GM21717 (cell line): ENCODE measurements at regions not wholly inside any gene's neighbourhood (a gene's known extent, or its start where the extent isn't known, plus 50 kb on each side); places are given as distances from the start of the nearest gene placed in this dataset.
"Not testable (repeated sequence)": the region's sequence is repeated elsewhere in the genome, so short reads cannot be mapped to it uniquely, and the experiment has no call there.

ENCODE experiments used
- ATAC-seq: cut with Tn5 transposase; IDR thresholded peaks from one replicate; pipeline ENCODE4 v1.9.1; 2021; ENCODE audit warnings: mild to moderate bottlenecking, moderate library complexity; ENCODE audit not compliant: unreplicated experiment

DNA sequence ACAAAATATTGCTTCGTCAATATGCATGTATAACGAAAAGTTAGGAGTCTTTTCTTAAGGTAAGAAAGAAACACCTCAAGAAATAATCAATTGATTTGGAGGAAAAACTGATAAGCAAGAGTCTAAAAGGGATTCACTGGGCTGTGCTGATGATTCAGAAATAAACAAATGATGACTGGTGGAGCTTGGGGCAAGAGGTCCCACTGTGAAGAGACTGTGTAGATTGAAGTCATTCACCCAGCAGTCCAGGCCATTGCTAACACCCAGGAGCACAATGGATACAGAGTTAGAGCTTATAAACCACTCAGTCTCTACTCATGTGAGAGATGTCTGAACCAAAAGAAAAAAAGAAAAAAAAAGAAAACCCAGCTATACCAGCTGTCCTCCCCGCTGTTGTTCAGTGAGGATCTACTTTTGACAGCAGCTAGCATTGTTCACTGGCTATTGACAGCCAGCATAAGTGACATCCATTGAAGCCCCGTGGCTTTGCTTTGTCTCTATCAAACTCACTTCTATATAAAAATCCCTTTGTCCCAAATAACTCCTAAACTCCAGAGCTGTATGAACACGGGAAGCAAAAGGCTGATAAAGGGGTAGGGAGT, 255.5 kb downstream of the KCTD12 start:
- no peak for ATAC-seq

DNA sequence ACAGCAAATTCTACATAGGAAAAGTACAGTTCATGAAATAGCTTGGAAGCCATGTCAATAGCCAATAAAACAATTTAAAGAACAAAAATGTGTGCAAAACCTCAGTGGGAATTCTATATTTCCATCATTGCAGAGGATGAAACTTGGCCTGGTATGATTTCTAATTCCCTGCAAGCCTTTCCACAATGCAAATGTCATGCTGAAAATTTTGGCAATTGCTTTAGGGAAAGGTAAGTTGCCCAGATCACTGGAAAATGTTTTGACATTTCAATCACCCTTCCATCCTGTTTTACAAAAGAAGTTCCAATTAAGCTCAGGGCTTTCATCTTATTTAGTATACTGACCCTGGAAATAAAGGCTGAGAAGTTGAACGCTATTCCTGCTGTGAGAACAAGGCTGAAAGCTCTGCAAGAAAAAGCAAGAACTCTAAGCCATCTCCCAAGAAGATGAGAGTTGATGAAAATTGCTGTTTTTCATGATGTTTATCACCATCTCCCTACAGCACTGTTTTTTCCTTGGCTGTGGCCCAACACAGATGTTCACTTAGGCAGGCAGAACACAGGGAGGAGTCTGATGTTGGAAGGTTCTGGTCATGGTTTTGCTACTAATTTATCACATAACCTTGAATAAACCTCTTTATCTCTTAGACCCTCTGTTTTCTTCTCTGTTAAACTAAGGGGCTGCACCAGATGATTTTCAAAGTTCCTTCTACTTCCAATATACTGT, 263.7 kb downstream of the KCTD12 start:
- ATAC-seq = no peak

DNA sequence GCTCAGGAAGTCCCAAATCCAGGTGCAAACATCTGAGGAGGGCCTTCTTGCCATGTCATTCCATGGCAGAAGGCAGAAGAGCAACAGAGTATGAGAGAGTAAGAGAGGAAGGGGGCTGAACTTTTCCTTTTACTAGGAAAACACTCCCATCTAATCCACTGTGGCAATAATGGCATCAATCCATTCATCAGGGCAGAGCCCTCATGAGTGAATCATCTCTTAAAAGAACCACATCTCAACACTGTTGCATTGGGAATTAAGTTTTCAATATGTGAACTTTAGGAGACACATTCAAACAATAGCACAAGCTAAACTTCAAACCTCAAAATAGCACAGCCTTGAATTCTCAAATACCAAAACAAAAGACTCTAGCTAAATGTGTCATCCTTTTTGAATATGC, 264.5 kb downstream of the KCTD12 start:
- ATAC-seq = no peak

DNA sequence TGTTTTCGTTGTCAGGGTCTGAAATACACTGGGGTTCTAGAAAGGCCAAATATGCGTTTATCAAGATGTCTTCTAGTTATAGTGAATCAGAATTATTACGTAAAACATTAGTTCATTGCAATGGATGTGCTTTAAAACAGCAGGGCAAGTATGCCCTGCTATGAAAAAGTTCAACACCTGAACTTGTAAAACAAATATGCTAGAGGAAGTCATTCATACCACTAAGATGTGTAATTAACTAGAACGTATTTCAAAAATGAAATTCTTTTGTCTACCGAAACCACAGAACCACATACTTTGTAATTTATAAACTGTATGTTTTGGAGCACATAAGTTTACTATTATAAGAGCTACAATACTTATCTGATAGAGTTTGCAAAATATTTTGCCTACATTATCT, 266.2 kb downstream of the KCTD12 start:
- ATAC-seq = no peak

DNA sequence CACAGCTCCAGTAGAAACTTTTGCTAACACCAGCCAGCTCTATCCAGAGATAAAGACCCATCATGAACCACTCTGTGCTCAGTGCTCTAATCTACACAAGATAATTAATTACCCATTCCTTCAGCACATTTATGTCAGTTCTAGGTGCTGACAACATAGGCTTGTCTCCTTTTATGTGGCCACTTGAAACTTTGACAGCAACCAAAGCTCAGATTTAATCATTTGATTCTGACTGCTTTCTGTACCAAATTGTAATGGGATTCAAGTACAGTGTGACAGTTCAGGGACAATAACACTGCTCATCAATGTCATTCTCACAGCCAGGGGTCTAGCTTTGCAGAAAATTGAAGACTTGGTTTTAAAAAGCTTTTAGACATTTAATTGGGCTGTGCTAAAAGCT, 266.6 kb downstream of the KCTD12 start:
- ATAC-seq = no peak

DNA sequence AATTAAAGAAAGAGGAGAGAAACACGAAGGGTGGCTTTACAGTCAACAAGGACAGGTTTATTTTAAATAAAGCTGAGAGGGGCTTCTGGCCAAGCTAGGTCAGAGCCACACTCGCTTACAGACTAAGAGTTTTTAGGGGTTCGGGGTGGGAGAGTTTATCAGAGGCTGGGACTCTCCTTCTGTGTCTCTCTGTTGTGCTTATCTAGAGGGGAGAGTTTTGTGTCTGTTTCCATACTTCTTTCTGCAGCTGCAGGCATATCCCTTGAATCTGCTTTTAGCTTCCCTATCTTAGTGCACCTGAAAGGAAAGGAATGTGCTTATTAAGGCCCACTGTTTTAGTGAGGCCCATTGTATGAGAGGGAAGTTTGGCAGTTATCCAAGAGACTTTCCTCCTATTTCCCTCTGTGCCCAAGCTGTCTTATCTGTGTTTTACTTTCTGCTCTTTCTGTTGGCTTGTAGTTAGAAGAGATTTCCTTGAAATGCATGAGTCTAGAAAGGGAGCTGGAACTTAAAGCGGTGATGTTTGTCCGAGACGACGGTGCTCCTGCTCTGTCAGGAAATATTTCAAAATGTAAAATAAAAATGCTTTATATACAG, 275.3 kb downstream of the KCTD12 start:
- no peak for ATAC-seq

DNA sequence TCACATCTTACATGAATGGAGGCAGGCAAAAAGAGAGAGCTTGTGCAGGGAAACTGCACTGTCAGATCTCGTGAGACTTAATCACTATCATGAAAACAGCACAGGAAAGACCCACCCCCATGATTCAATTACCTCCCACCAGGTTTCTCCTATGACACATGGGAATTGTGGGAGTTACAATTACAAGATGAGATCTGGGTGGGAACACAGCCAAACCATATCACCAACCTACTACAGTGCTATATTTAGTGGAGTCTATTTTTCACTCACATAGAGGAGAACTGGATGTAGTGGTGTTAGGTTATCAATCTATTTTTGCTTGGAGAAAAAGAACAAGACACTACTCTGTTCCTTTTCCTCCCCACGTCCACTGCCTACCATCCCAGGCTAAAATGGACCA, 276.6 kb downstream of the KCTD12 start:
- no peak for ATAC-seq

DNA sequence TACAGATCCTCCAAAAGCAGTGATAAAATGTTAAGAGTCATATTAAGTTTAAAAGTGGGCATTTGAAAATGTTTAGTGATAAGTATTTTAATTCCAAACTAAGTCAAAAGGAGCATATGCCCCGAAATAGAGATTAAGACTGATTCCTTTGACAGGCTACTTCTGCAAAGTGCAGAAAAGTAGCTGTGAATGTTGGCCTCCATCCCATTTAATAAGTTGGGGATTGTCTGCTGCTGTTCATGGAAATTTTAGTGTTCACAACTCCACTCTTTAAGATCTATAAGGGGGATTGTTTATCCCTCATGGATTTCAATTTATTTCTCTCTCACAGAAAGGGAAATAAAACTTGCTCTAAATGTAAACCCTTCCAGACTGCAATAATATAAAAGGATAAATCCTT, 278.3 kb downstream of the KCTD12 start:
- no peak for ATAC-seq

DNA sequence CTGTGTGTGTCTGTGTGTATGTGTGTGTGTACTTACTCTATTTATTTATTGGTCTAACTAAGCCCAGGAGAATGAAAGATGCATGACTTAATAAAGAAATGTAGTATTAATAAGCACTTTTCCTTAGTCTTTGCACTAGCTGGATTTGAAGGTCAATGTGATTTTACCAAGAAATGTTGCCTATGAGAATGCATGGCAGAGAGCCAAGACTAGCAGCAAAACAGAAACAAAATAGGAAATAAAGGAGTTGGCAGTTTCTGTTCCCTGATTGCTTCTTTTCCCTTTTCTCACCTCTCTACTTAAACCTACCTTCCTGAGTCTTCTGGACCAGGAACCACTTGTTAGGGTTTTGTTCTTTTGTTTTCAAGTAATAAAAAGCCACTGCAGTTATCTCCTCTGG, 286.1 kb downstream of the KCTD12 start:
- ATAC-seq = no peak

DNA sequence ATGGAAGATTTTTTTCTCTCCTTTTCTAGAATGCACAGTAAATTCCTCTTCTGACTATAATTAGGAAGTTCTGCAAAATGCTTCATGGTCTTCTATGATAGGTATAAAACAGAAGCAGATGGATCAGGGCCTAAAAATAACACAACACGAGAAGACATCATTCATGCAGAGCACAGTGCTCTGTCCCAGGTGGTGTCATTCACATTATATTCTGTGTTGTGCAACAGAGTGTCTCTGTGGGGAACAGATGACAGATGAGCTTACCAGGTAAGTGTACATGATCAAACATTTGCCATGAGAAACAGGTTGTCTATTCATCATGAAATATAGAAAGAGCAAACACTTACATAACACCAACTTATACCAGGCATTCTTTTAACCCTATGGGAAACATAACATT, 288.3 kb downstream of the KCTD12 start:
- ATAC-seq = no peak

DNA sequence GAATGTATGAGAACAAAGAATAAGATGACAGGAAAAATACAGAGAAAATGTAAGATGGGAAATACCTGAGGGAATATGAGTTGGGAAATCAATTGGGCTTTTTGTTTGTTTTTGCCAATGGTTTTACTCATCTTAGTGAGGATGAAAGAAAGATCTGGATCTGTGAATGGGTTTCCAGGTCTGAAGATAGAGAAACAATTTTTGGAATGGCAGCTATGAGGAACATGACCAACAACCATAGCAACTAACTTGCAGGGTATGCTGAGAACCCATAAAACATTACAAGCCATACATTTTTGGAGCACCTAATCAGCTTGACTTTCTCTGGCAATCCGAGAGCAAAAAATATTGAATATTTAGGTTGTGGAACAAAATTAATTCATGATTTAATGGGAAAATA, 290.0 kb downstream of the KCTD12 start:
- ATAC-seq = no peak

DNA sequence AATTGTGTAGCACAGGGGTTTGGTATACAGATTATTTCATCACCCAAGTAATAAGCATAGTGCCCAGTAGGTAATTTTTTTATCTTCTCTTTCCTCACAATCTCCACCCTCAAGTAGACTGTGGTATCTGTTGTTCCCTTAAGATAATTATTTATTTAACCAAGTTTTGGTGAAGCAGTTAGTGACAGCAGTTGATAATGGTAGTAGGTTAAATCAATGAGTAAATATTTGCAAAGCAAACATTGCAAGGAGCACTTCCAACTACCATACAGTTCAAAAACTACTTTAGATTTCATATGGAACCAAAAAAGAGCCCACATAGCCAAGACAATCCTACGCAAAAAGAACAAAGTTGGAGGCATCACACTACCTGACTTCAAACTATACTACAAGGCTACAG, 291.8 kb downstream of the KCTD12 start:
- ATAC-seq = no peak

DNA sequence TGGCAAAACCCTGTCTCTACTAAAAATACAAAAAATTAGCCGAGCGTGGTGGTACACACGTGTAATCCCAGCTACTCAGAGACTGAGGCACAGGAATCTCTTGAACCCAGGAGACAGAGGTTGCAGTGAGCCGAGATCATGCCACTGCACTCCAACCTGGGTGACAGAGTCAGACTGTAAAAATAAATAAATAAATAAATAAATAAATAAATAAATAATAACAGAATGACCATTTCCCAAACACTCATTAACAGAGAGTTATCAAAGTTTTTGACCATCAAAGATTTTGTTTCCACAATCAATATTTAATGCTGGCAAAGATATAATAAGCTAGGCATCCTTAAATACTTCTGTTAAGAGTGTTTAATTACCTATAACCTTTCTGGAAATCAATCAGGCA, 299.4 kb downstream of the KCTD12 start:
- no peak for ATAC-seq

DNA sequence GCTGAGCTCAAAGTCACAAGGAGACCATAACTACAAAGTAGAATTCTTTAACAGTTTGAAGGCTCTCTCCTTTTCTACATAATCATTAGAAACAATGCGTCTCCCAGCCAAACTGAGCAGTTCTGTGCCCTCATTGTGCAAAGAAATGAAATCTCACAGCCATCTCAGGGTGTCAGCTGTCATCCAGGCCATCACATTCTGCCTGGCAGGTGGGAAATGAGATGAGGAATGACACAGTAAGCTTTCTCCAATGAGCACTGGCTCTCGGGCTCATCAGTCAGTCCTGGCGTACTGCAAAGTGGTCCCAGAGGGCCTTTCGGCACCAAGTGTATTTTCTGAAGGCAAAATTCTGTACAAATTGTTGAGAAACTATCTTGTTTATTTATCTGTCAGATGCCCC, 306.5 kb downstream of the KCTD12 start:
- no peak for ATAC-seq

DNA sequence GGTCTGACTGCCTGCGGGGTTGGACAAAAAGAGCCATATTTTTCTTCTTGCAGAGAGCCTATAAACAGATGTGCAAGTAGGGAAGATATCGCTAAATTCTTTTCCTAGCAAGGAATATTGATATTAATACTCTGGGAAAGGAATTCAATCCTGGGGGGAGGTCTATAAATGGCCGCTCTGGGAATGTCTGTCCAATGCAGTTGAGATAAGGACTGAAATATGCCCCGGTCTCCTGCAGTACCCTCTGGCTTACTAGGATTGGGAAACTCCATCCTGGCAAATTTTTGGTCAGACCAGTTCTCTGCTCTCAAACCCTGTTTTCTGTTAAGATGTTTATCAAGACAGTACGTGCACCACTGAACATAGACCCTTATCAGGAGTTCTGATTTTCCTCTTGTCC, 310.6 kb downstream of the KCTD12 start:
- not testable (repeated sequence) for ATAC-seq

DNA sequence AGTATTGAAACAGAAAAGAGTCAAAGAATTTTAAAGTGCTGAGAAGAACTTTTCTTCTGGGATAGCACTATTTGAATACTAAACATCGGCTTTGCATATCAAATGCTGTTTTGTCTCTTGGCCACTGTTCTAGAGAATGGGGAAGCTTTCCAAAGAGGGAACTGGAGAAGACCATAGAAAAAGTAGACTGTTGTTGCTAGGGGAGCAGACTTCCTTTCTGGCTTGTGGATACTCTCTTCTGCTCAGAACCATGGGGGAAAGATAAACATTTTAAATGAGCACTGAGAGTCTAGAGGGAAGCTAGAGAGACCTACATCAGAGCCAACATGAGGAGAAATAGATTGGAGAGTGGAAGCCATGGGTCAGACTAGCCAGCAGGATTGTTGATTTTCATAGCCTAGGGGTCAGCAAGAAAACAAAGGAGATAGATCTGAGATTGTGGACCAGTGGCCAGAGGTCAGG, 315.7 kb downstream of the KCTD12 start:
- ATAC-seq = no peak

DNA sequence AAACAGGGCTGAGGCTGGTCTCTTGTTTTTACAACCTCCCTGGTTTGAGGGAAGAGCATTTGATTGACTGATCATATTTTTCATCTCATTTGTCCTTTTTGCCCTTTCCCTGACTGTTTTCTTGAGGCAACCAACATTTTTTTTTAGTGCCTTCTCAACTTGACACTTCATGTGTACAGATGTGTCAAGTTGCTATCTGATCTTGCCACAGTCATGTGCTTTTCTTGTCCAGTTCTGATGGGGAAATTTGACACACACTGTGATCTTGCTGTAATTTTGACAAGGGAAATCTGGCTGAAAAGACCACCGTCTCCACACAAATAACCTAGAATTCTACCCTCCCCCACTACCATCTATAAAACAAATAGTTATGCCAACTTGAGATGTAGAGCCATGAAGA, 329.6 kb downstream of the KCTD12 start:
- no peak for ATAC-seq

DNA sequence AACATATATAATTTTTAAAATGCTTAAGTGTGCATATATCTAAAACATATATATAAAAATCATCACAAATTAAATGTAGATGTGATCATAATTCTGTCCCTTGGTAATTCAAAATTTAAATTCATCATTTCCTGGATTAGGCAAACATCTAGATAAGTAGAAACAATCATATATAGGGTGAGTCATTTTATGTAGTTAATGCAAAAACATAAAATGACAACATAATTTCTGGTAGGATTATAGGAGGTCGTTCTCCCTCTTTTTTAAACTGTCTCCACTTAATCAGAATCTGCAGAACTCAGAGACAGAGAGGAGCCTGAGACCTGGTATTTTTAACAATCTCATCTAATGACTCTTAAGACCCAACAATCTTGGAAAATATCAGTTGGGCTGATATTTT, 333.4 kb downstream of the KCTD12 start:
- no peak for ATAC-seq

DNA sequence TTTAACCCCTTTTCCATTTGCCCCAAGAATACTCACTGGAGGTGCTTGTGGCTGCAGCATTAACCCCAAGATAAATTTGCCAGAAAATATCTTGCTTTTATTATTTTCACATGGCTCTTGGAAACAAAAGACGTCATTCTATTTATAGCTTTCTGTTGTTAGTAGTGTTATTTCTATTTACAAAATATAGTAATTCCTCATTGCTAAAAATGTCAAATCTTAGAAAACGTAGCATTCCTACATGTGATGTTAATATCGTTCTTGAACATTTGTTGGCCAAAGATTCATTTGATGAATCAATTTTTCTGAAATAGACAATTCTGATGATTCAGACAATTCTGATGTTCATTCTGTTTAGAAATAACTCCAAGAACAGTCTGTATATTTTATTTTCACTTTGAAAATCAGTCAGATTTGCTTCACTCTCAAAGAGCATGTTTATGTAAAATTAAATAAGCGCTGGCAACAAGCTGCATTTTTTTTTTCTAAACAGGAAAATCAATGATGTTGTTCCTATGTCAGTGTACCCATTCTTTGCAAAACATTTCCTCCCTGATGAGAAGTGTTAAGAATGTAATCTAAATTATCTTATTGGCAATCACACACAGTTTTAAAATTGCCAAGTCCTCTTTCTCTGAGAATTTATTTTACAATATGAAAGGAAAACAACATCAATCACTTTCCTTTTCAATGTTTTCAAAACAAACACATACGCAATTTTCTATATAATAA, 334.0 kb downstream of the KCTD12 start:
- ATAC-seq = no peak

DNA sequence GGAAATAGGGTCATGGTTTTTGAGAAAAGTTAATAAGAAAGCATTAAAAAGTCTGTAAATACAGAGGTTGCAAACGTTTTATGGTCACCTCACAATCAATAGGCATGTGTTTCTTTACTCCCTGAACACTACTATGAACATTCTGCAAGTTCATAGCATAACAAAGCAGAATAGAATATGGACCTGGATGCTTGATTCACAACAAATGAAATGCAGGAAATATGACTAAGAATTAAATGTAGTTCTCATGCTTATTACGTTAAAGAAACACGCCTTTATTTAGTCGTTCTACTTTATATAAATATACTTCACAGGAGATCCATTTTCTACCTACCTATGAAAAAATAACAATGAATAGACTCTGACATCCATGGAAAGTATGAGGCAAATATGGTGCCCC, 344.0 kb downstream of the KCTD12 start:
- ATAC-seq = no peak

DNA sequence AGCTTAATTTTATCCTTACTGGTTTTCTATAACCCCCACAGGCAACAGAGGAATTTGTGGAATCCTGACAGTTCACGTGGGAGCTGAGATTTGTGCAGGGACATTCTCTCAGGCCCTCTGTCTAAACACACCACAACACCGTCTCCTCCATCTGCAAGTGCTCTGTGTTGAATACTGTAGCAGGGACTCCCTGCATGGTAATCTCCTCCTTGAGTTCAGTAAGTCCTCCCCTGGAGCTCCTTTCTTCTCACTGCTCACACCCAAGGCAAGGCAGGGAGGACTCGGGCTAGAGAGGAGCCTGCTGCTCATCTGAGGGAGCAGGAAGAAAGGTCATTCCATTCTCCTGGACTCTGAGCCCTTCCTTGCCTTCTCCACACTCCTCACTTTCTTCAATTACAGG, 348.2 kb downstream of the KCTD12 start:
- no peak for ATAC-seq

DNA sequence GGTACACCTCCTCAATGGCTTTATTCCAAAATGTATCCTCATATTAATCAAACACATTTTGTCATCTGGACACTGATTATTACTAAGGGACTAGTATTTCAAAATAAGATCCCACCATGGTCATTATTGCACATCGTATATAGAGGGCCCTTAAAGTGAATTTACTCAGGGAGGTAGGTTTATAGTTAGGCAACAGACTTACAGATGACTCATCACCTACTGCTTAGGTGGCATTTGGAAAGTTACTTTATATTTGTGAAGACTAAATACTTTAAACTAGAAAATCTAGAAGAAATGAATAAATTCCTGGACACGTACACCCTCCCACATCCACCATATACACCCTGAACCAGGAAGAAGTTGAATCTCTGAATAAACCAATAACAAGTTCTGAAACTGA, 353.0 kb downstream of the KCTD12 start:
- ATAC-seq = no peak
